Loucy (cell line): ENCODE measurements at regions not wholly inside any gene's neighbourhood (a gene's known extent, or its start where the extent isn't known, plus 50 kb on each side); places are given as distances from the start of the nearest gene placed in this dataset.

Experiments
- H2AFZ ChIP-seq: fragments of 200-600 bp; sonication (generic); 2 replicates; pipeline ENCODE4 v1.6.0; 2016; ENCODE audit warnings: antibody characterized with exemption, mild to moderate bottlenecking, low read length, moderate library complexity
- H3F3A ChIP-seq: fragments of 200-600 bp; 2 replicates; pipeline ENCODE4 v1.6.0; 2016; ENCODE audit warnings: antibody characterized with exemption, low read depth, mild to moderate bottlenecking
- H3K27me3 ChIP-seq: fragments of 200-600 bp; sonication (generic); 2 replicates; pipeline ENCODE4 v1.6.1; 2014; ENCODE audit warnings: low read length, mild to moderate bottlenecking; ENCODE audit not compliant: insufficient read depth, poor library complexity, severe bottlenecking
- H3K36me3 ChIP-seq: fragments of 200-600 bp; sonication (generic); 2 replicates; pipeline ENCODE4 v1.6.1; 2016; ENCODE audit warnings: low read length; ENCODE audit not compliant: insufficient read depth
- H3K4me1 ChIP-seq: fragments of 200-600 bp; sonication (generic); 2 replicates; pipeline ENCODE4 v1.5.1; 2014; ENCODE audit warnings: low read length, mild to moderate bottlenecking; ENCODE audit not compliant: insufficient read depth, poor library complexity, severe bottlenecking
- H3K4me2 ChIP-seq: fragments of 200-600 bp; sonication (generic); 2 replicates; pipeline ENCODE4 v1.6.0; 2014; ENCODE audit warnings: antibody characterized with exemption, low read length, low read depth, mild to moderate bottlenecking; ENCODE audit not compliant: poor library complexity, severe bottlenecking
- H3K4me3 ChIP-seq: fragments of 200-600 bp; sonication (generic); 2 replicates; pipeline ENCODE4 v1.5.1; 2014; ENCODE audit warnings: low read length, mild to moderate bottlenecking, mixed read lengths; ENCODE audit not compliant: poor library complexity, severe bottlenecking
- H3K79me2 ChIP-seq: fragments of 200-600 bp; sonication (generic); 2 replicates; pipeline ENCODE4 v1.6.1; 2014; ENCODE audit warnings: low read length; ENCODE audit not compliant: insufficient read depth
- H3K9ac ChIP-seq: fragments of 200-600 bp; sonication (generic); 2 replicates; pipeline ENCODE4 v1.6.0; 2014; ENCODE audit warnings: mild to moderate bottlenecking, low read depth, low read length, moderate library complexity; ENCODE audit not compliant: poor library complexity, severe bottlenecking
- H3K9me2 ChIP-seq: fragments of 200-600 bp; sonication (generic); replicated peaks from 2 replicates; pipeline ENCODE4 v1.6.1; 2016; ENCODE audit warnings: low read depth, low read length, mixed read lengths
- H3K9me3 ChIP-seq: fragments of 200-600 bp; sonication (generic); 2 replicates; pipeline ENCODE4 v1.6.1; 2014; ENCODE audit warnings: mild to moderate bottlenecking, antibody characterized with exemption, low read length, low read depth; ENCODE audit not compliant: insufficient read depth
- H4K20me1 ChIP-seq: fragments of 200-600 bp; sonication (generic); 2 replicates; pipeline ENCODE4 v1.6.0; 2014; ENCODE audit warnings: antibody characterized with exemption, low read length, mild to moderate bottlenecking; ENCODE audit not compliant: insufficient read depth, poor library complexity, severe bottlenecking
- CTCF ChIP-seq: fragments of 200-600 bp; sonication (generic); conservative IDR thresholded peaks from 2 replicates; pipeline ENCODE4 v1.5.1; 2014; ENCODE audit warnings: mild to moderate bottlenecking, antibody characterized with exemption, low read length
- EZH2phosphoT487 ChIP-seq: fragments of 200-600 bp; IDR thresholded peaks from 2 replicates; pipeline ENCODE4 v1.6.1; 2018; ENCODE audit warnings: antibody characterized with exemption, mild to moderate bottlenecking, moderate library complexity, borderline replicate concordance

- Histone ChIP-seq H3K27me3 (no peaks in the 10 kb centered on the region), H3K9me2 (no peaks in the 10 kb centered on the region), H3K79me2 (no peaks in the 10 kb centered on the region), H3K4me3 (no peak overlapping the region), H3K9ac (no peak overlapping the region), H2AFZ (0 out of 2 replicates have a peak overlapping the region, but pooled peaks have one; percentile 53), H3K36me3 (no peaks in the 10 kb centered on the region), H3K9me3 (no peaks in the 10 kb centered on the region), H3K4me1 (peaks cover 52% of the 10 kb centered on the region), H3K4me2 (peak overlapping the region; percentile 8), H3F3A (peaks cover 7% of the 10 kb centered on the region), H4K20me1 (no peaks in the 10 kb centered on the region)
- TF ChIP-seq EZH2phosphoT487 (no peak), CTCF (no peak)
Measured at GRCh38 chr7:116142850-116143249, 67.5 kb upstream of the TES start.

GRCh38 chr7:116145245-116145852 is 65.0 kb upstream of the TES start:
- Histone ChIP-seq H3K9ac (peak overlapping the region; percentile 63), H3K4me1 (peaks cover 52% of the 10 kb centered on the region), H3K9me2 (no peaks in the 10 kb centered on the region), H3K9me3 (no peaks in the 10 kb centered on the region; the same call in 1 of the 2 replicates), H3K79me2 (no peaks in the 10 kb centered on the region), H4K20me1 (no peaks in the 10 kb centered on the region), H3F3A (peaks cover 7% of the 10 kb centered on the region), H2AFZ (no peak overlapping the region), H3K36me3 (no peaks in the 10 kb centered on the region), H3K4me3 (peak overlapping the region; percentile 57), H3K27me3 (no peaks in the 10 kb centered on the region), H3K4me2 (peak overlapping the region; percentile 69)
- TF ChIP-seq CTCF, result no peak
- TF ChIP-seq EZH2phosphoT487, result no peak

GRCh38 chr7:116148108-116148507 is 62.2 kb upstream of the TES start:
- Histone ChIP-seq H3F3A (peaks cover 7% of the 10 kb centered on the region), H3K9me2 (no peaks in the 10 kb centered on the region), H3K9me3 (no peaks in the 10 kb centered on the region; the same call in 1 of the 2 replicates), H3K27me3 (no peaks in the 10 kb centered on the region), H3K79me2 (no peaks in the 10 kb centered on the region), H3K4me3 (no peak overlapping the region), H2AFZ (no peak overlapping the region), H3K4me1 (peaks cover 46% of the 10 kb centered on the region), H3K9ac (no peak overlapping the region), H4K20me1 (no peaks in the 10 kb centered on the region), H3K36me3 (no peaks in the 10 kb centered on the region), H3K4me2 (no peak overlapping the region)
- TF ChIP-seq CTCF (no peak), EZH2phosphoT487 (no peak)
